CMK (cell line): ENCODE measurements at regions not wholly inside any gene's neighbourhood (a gene's known extent, or its start where the extent isn't known, plus 50 kb on each side); places are given as distances from the start of the nearest gene placed in this dataset.
A peak's percentile ranks its signal among the peaks of the same experiment; 100 is the strongest.

Experiments used
- DNase-seq: peaks from one replicate; pipeline ENCODE4 v3.0.0-alpha.2; 2010; ENCODE audit warnings: low read depth

GRCh38 chr6:66940003-66940402, 1233.0 kb upstream of the EYS start:
- DNase-seq, result no peak

DNA sequence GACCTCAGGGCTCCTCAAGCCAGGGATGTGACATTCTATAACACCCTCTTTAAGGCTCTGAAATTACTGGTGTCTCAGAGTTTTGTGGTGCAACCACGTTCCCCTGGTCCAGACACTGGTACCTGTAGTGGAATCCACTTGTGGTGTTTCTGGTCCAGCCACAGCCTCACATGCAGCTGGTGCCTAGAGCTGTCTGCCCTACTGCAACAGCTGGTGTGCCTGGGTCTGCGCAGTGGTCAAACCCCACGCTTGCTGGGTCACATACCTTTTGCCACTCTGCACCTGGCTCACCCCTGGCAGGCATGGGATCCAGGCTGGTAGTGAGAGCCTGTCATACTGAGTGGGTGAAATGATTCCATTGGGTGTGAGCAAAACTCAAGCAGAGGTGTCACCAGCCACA, 1230.2 kb upstream of the EYS start:
- DNase-seq, result no peak

- DNase-seq, result no peak
These were observed 1228.6 kb upstream of the EYS start for GRCh38 chr6:66935612-66936011.

DNA sequence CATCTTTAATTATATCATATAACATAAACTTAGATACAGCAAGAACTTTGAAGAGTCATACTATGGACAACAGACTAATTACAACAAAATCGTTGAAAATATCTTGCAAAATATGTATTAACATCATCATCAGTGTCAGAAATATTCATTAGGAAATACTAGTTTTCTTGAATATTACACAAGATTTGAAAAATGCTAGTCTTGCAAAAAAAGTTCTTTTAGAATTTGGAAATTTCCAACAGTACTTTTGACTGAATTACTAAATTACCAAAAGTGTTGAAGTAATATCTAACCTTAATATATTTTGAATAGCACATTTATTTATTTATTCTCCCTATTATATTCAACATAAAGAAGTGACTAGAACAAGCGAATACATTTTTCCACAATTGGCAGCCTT, 1224.8 kb upstream of the EYS start:
- no peak for DNase-seq

- no peak for DNase-seq
These were observed 1223.7 kb upstream of the EYS start for GRCh38 chr6:66930559-66931290.

DNA sequence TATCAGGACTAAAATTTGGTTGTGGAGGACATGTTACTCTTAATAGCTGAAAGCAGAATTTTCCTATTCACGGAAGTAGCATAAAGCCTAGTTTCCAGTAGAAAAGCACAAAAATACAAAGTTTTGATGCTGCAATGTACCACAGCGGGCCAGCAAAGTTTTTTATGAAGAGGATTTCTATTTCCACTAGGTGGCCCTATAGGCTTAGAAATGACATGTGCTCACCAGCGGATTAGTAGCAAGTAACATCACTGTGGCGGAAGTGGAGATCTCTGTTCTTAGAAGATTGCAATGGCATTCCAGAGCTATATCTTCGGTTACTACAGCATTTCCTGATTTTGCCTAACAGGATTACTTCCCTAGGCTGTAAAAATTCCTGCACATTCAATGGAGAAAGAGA, 1219.0 kb upstream of the EYS start:
- no peak for DNase-seq

DNA sequence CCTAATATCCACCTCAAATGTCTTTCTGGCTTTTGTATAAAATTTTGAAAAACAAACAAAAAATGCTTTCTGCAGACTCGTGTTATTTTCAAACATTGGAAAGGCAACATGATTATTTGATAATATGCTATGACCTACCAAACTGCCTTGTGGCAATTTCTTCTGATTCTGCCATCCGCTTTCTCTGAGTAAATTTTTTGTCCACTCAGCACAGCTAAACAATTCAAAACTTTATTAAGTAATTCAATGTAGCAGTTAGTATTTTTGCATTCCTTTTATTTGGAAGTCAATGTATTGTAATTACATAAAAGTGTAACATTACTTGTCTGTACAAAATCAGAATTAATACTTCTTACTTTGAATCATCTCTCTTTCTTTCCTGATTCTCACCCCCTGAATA, 1206.6 kb upstream of the EYS start:
- DNase-seq, result no peak

- DNase-seq, result no peak
These were observed 1195.4 kb upstream of the EYS start for GRCh38 chr6:66902457-66902856.

DNA sequence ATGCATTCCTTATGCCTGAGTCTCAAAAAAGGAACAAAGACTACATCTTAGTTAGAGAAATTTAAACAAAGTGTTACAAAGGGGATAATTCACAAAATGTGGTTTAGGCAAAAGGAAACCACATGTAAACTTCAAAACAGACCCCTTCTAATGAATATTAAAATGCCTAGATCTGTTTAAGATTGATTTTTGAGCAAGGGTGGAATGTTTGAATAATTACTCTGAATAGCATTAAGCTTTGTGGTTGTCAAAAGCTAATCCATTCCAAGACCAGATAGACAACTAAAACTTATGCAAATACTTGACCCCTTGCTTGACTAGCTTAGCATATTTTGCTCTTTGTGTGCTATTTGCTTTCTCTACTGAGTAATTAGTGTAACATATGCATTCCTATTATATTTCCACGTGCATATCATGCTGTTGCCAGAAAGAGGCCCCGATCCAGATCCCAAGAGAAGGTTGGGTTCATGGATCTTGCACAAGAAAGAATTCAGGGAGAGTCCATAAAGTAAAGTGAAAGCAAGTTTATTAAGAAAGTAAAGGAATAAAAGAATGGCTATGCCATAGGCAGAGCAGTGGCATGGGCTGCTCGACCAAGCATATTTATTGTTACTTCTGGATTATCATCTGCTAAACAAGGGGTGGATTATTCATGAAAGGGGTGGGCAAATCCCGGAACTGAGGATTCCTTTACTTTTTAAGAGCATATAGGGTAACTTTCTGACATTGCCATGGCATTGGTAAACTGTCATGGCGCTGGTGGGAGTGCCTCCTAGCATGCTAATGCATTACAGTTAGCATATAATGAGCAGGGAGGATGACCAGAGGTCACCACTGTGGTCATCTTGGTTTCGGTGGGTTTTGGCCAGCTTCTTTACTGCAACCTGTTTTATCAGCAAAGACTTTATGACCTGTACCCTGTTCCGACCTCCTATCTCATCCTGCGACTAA, 1193.4 kb upstream of the EYS start:
- DNase-seq, result no peak

- DNase-seq, result peak; percentile 26
These were observed 1190.5 kb upstream of the EYS start for GRCh38 chr6:66897576-66897975.

DNA sequence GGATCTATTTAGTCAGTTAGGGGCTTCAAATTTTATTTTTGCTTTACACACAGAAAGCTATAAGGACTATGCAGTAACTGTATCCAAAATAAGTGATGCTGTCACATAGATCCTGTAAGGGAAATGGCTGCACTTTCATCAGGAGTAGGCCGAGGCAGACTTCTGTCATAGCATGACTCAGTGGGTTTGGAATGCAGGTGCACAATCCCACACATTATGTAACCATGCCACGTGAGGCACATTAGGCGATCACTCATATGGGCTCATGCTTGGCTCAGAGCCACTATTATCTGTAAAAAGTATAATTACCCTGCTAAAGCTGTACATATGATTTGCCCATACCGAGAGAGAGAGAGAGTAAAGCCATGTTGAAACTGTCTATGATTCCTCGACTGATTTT, 1189.4 kb upstream of the EYS start:
- DNase-seq, result no peak

GRCh38 chr6:66883453-66883852, 1176.4 kb upstream of the EYS start:
- no peak for DNase-seq

DNA sequence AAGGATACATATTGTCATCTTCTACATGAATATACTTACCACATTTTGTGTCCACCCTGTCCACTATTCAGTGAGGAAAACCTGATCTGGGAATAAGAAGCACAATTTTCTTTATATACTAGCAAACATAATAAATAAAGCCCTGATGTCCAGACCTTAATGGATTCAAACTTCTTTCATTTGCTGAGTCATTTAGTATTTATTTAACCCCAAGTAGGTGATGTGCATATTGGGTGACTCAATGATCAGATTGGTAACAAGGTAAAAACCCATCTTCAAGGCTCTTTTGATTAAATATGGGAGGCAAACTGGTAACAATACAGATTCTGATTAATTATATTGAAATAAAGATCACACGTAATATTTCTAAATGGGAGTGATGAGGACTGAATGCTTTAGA, 1159.8 kb upstream of the EYS start:
- DNase-seq, result no peak

- DNase-seq, result no peak
These were observed 1158.7 kb upstream of the EYS start for GRCh38 chr6:66865771-66866170.

DNA sequence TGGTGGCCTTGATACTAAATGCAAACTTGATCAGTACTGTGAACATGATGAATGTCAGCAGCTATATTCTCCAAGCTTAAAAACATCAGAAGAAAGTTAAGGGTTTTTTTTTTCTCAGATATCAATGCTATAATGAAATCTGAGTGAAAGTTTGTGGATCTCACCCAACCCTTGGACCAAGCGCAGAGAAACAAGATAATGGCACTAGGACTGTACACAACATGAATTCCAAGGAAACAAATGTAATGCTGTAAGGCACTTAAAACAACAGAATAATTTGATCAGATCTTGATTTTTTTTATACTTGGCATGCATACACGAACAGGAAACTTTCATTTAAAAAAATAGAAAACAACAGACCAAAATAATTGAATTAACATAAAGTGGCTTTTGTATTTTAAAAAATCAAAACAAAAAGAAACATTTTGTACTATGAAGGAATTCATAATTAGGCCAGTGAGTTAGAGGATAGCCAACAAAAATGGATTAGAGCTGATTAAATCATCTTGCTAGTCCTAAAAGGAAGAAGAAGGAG, 1154.0 kb upstream of the EYS start:
- no peak for DNase-seq

GRCh38 chr6:66860328-66860727, 1153.3 kb upstream of the EYS start:
- no peak for DNase-seq

DNA sequence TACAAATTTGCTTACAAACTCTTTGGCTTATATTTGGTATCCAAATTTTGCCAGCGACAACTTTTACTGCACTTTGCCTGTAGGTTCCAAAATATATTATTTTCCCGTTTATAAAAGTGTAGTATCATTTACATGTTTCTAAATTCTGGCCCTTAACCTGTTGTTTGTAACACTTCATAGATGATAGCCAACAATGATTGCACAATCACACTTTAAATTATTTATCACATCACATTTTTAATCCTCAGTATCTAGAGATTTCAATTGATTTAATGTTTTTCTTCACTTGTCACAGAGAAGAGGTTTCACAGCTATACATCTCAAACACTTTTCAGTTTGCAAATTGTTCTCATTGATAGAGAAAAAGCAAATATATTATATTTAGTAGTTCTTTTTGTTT, 1151.2 kb upstream of the EYS start:
- no peak for DNase-seq

DNA sequence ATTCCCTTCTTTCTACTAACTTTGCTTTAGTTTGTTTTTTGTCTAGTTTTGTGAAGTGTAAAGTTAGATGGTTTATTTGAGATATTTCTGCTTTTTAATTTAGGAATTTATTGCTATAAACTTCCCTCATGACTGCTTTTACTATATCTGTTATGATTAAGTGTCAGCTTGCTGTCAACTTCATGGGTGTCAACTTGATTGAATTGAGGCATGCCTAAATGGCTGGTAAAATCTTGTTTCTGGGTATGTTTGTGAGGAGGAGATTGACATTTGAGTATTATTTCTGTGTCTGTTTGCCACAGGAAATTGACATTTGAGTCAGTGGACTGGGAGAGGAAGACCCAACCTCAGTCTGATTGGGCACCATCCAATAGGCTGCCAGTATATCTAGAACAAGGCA, 1147.0 kb upstream of the EYS start:
- no peak for DNase-seq

- DNase-seq, result no peak
These were observed 1144.9 kb upstream of the EYS start for GRCh38 chr6:66851930-66852329.

- no peak for DNase-seq
These were observed 1142.8 kb upstream of the EYS start for GRCh38 chr6:66849843-66850242.

DNA sequence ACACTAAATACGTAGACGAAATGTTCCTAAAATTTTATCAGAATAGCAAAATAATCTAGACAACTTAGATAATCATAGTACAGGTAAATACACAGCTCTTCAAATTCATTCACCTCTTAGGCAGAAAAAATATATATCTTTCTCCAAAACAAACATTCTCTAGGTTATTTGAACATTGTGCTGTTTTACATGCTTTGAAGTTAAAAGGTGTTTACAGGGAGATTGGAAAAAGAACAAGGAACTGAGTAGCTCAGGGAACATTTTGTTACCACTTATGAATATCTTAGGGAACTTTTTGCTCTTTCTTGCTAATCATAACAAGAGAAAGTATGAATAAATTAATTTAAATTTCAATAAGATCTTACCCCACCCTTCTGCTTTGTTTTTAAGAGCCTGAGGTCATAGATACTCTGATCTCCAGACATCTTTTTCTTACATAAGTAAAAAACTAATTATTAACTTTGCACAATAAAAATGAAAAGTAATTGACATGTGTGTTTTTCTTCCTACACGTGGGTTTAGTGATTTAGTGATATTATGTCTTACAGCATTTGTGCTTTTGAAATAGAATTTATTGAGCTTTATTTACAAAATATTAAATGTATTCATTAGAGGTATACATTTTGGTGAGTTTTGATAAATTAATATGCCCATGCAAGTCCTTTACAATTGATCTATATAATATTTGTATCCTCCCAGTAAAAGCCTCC, 1141.4 kb upstream of the EYS start:
- no peak for DNase-seq

DNA sequence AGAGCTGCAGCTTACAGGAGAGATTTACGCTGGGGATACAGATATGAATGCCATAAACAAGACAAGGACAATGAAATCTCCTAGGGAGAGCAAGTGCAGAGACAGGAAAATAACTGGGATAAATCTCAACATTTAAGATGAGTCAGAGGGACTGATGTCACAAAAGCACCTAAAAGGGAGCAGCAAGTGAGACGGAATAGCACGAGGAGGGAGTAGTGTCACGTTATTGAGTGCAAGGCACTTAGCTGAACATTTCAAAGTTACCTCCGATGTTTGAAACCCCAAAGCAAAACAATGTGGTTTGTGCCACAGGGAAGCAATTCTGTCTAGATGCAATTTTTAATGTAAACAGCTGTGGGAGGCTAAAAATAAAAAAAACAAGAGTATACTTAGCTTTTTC, 1131.7 kb upstream of the EYS start:
- DNase-seq, result no peak

- no peak for DNase-seq
These were observed 1118.5 kb upstream of the EYS start for GRCh38 chr6:66825539-66825938.
